HG03066 (cell line): ENCODE measurements at regions not wholly inside any gene's neighbourhood (a gene's known extent, or its start where the extent isn't known, plus 50 kb on each side); places are given as distances from the start of the nearest gene placed in this dataset.

Experiments used
- ATAC-seq: cut with Tn5 transposase; IDR thresholded peaks from one replicate; pipeline ENCODE4 v1.9.1; 2021; ENCODE audit warnings: low read depth; ENCODE audit not compliant: unreplicated experiment

- ATAC-seq, result no peak
Measured at GRCh38 chr18:30562231-30562630, 480.3 kb downstream of the DSC3 start.

- no peak for ATAC-seq
Measured at GRCh38 chr18:30556112-30556511, 486.4 kb downstream of the DSC3 start.

DNA sequence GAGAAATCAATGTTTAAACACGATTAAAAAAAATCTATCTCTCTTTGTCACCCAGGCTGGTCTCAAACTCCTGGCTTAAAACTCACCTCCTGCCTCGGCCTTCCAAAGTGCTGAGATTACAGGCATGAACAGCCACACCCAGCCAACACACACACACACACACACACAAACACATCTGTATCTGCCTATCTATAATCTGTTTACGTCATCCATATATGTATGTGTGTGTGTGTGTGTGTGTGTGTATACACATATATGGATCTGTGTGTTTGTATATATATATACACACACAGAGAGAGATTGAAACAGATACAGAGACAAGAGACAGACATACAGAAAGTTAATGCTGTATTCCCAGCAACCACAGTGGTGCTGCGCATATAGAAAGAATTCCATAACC, 497.1 kb downstream of the DSC3 start:
- ATAC-seq, result no peak

- ATAC-seq, result no peak
Measured at GRCh38 chr18:30544141-30544540, 498.4 kb downstream of the DSC3 start.

DNA sequence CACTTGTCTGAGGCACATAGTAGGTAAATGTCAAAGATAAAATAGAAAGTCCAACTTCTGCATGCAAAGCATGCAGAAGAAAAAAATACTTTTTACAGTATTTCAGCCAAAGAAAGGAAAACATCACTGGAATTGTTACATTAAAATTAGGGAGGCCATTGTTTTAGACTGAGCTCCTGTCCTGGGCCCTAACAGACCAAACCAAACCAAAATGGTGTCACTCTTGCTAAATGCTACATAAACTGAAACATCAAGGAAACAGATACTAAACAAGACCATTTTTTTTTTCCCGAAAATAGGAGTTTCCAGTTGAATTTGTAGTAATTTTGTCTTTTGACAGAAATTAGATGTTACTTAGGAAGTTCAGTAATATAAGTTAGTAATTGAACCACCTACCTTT, 508.8 kb downstream of the DSC3 start:
- no peak for ATAC-seq

DNA sequence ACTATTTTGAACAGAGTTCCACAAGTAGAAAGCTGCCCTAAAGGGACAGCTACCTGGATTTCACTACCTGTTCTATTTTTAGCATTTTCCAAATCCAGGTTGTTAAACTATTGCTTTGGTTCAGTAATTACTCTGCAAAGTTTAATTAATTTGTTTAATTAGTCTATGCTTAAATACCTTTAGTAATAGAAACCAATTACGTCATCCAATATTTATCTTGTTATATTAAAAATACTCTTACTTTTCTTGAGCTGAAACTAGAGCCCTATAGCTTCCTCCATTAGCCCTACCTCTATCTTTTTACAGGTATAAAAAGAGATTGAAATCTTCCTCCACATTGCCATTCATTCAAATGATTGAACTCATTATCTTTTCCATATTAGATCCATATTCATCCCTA, 514.6 kb downstream of the DSC3 start:
- ATAC-seq, result no peak

DNA sequence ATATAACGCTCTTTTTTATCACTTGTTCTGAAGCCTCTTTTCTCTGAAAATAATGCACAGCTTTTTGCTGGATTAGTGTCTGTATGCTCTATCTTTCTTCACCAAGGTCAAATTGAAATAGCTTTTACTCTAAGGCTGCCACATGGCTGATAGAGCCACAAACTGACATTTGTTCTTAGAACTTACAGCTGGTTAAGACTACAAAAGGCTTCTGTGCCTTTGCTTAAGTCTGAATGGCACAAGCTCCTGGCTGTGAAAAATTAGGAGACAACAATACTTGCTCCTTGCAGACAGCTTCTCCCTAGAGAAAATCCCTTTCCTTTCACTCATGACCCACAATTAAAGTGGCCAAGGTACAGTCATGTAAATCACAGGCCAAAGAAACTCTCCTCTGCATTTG, 515.3 kb downstream of the DSC3 start:
- no peak for ATAC-seq

- no peak for ATAC-seq
Measured at GRCh38 chr18:30522288-30522929, 520.1 kb downstream of the DSC3 start.

- no peak for ATAC-seq
Measured at GRCh38 chr18:30514059-30514458, 528.5 kb downstream of the DSC3 start.

DNA sequence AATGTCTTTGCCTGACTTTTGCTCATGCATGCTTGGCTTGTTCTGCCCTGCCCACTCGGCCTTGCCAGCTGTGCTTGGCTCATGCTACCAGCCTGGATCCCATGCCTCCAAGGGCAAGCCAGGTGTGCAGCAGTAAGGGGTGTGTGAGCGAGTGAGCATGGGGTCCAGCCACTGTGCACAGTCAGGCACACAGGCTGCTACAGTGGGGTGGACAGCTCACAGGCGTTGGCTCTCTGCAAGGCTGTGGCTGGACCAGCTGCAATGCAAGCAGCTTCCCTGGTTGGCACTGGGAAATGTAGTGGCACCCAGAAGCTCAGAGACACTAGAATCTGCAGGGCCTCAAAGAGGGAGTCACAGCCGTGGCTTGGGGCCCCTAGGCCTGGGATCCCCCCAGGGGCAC, 529.7 kb downstream of the DSC3 start:
- ATAC-seq, result no peak

DNA sequence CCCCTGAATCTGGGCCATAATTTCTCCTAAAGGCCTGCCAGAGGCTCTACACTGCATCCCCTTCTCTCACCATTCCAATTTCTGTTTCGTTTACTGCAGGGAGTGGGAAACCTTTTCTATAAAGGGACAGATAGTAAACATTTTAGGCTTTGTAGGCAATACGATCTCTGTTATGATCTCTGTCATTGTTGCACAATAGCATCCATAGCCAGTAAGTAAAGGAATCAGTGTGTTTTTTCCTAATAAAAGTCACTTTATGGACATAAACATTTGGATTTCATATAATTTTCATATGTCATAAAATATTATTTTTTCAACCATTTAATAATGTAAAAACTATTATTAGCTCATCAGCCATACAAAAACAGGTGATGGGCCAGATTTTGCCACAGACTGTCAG, 531.7 kb downstream of the DSC3 start:
- no peak for ATAC-seq

DNA sequence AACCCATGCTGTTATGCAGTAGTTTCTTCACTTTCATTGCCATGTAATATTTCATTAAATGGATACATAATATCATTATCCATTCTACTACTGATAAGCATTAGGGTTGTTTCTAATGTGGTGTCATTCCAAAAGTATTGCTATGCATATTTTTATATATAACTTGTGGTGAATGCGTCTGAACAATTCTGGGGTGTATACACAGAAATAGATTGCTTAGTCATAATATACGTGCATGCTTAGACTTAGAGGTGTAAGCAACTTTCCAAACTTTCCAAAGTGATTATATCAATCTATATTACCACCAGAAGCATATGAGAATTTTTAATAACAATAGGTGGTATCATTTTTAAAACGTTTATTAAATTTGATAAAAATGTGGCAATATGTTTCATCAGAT, 540.9 kb downstream of the DSC3 start:
- no peak for ATAC-seq

DNA sequence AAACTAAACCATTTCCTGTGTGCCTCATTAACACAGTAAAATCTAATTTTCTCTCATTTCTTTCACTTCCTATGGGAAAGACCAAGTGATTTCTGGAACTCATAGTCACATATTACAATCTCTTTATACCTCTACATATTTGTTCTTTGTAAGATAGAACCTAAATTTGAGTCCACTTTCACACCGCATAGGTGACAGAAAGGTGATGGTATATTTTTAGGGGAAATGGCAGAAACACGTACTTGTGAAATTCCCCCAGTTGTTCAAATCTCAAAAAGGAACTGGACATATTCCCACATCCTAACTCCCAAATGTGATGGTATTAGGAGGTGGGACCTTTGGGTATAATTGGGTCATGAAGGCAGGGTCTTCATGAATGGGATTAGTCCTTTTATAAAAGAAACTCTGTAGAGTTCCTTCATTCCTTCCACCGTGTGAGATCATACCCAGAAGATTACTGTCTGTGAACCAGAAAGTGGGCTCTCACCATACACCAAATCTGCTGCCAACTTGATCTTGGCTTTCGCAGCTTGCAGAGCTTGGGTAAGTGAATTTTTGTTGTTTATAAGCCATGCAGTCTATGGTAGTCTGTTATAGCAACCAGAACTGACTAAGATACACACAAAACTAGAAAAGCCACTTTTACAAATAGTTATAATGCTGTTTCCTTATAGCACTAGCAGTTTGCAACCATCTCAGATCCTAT, 542.1 kb downstream of the DSC3 start:
- no peak for ATAC-seq

GRCh38 chr18:30499721-30500120, 542.8 kb downstream of the DSC3 start:
- ATAC-seq, result no peak

- no peak for ATAC-seq
Measured at GRCh38 chr18:30492552-30493129, 549.9 kb downstream of the DSC3 start.

DNA sequence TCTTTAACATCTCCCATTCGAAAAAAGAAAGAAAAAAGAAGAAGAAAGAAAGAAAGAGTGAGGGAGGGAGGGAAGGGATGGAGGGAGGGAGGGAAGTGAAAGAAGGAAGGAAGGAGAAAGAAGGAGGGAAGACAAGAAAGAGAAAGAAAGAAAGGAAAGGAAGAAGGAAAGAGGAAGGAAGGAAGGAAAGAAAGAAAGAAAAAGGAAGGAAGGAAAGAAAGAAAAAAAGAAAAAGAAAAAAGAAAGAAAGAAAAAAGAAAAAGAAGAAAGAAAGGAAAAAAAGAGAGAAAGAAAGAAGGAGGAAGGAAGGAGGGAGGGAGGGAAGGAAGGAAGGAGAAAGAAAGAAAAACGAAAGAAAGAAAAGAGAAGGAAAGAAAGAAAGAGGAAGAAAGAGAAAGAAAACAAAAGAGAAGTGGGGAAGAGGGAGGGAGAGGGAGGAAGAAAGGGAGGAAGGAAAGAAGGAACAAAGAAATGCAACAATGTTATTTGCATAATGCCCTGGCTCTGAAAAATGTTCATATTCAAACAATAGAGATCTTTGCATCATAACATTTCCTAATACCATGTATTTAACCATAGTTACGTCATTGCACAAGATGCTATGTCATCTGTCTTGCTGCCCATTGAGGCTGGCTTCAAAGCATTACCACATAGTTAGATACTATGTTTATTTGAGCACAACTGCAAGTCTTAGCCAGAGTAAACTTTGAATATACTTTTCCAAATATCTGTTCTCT, 550.6 kb downstream of the DSC3 start:
- no peak for ATAC-seq

GRCh38 chr18:30489890-30490643, 552.5 kb downstream of the DSC3 start:
- ATAC-seq, result no peak

GRCh38 chr18:30487962-30488361, 554.6 kb downstream of the DSC3 start:
- no peak for ATAC-seq

DNA sequence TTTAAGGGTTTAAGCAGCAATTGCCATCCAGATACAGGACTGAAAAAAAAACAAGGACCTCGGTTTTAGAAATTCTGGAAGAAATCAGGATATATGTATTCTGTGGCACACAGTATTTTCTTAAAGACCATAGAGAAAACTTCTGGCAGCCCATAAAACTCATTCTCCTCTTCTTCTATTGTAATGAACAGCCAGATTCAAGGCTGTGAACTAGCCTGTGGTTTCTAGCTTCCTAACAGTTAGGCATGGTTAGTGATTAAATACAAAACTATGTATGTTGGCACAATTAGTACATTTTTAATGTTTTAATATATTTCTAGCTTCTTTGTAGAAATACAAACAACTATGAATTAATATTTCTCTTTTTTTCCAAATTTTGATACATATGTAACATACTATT, 555.7 kb downstream of the DSC3 start:
- ATAC-seq, result no peak

- ATAC-seq, result no peak
Measured at GRCh38 chr18:30485078-30485477, 557.5 kb downstream of the DSC3 start.

GRCh38 chr18:30481871-30482270, 560.7 kb downstream of the DSC3 start:
- ATAC-seq, result no peak
